SK-N-SH treated with all-trans-retinoic acid at 6 μM for 48 hours (cell line): ENCODE measurements at regions not wholly inside any gene's neighbourhood (a gene's known extent, or its start where the extent isn't known, plus 50 kb on each side); places are given as distances from the start of the nearest gene placed in this dataset.

ENCODE experiments used
- CREB5 ChIP-seq: fragments of 250-450 bp; sonication (Bioruptor Pico); IDR thresholded peaks from 2 replicates; pipeline ENCODE4 v1.5.1; 2020; ENCODE audit warnings: low read depth, mild to moderate bottlenecking, moderate library complexity
- PPARA ChIP-seq: fragments of 250-450 bp; sonication (Bioruptor Pico); IDR thresholded peaks from 2 replicates; pipeline ENCODE4 v1.5.0; 2020; ENCODE audit warnings: mild to moderate bottlenecking, borderline replicate concordance
- RARB ChIP-seq: fragments of 250-450 bp; sonication (Bioruptor Pico); IDR thresholded peaks from 2 replicates; pipeline ENCODE4 v1.8.0; 2021; ENCODE audit warnings: mild to moderate bottlenecking, moderate library complexity
- SNAI2 ChIP-seq: fragments of 250-450 bp; sonication (Bioruptor Pico); IDR thresholded peaks from 2 replicates; pipeline ENCODE4 v1.5.0; 2020; ENCODE audit warnings: mild to moderate bottlenecking, moderate library complexity
- ZNF8 ChIP-seq: fragments of 450-650 bp; formaldehyde crosslinking; IDR thresholded peaks from 2 replicates; pipeline ENCODE4 v1.5.0; 2020; ENCODE audit warnings: mild to moderate bottlenecking, moderate library complexity

GRCh38 chr22:23376256-23376655 lies 195.9 kb downstream of the BCR start:
- TF ChIP-seq SNAI2 (CRISPR knock-in tag) = no peak
- TF ChIP-seq ZNF8 (CRISPR knock-in tag) = no peak
- no peak for TF ChIP-seq RARB (CRISPR knock-in tag)
- TF ChIP-seq CREB5 (CRISPR knock-in tag) = no peak
- TF ChIP-seq PPARA (CRISPR knock-in tag) = no peak
